Activated B cell treated with CpG ODN at 0.5 μM for 24 hours (primary cell): ENCODE measurements at regions not wholly inside any gene's neighbourhood (a gene's known extent, or its start where the extent isn't known, plus 50 kb on each side); places are given as distances from the start of the nearest gene placed in this dataset.

Source experiments
- ATAC-seq: fragments of 200-7000 bp; cut with Tn5 transposase; one replicate; pipeline ENCODE4 v1.10.0; 2021; ENCODE audit warnings: low read depth, mild to moderate bottlenecking, moderate library complexity
- CTCF ChIA-PET: fragments of 350-600 bp; sonication (Branson Sonifier 250); formaldehyde crosslinking; loops from one replicate; lab custom pipeline; 2021; ENCODE audit warnings: antibody characterized with exemption; lab: Charles Lee
- POLR2A ChIA-PET: fragments of 350-600 bp; sonication (Branson Sonifier 250); formaldehyde crosslinking; loops from one replicate; lab custom pipeline; 2021; ENCODE audit warnings: antibody characterized with exemption; lab: Charles Lee
- DNase-seq: peaks from one replicate; pipeline ENCODE4 v3.0.0; 2022
- H3K27ac Mint-ChIP-seq: one replicate; pipeline ENCODE4 v1.8.0; 2020; ENCODE audit warnings: mixed read lengths
- H3K27me3 Mint-ChIP-seq: one replicate; pipeline ENCODE4 v1.8.0; 2021; ENCODE audit warnings: mixed read lengths
- H3K36me3 Mint-ChIP-seq: one replicate; pipeline ENCODE4 v1.8.0; 2021; ENCODE audit warnings: low read depth, mixed read lengths
- H3K4me1 Mint-ChIP-seq: one replicate; pipeline ENCODE4 v1.8.0; 2021; ENCODE audit warnings: mixed read lengths
- H3K4me3 Mint-ChIP-seq: one replicate; pipeline ENCODE4 v1.8.0; 2020; ENCODE audit warnings: mild to moderate bottlenecking, mixed read lengths
- H3K9me3 Mint-ChIP-seq: one replicate; pipeline ENCODE4 v1.8.0; 2020; ENCODE audit warnings: mixed read lengths
- intact Hi-C: fragments of 100-400 bp; cut with micrococcal nuclease; formaldehyde crosslinking; loops from one replicate; pipeline ENCODE4 v1.15.1; 2024
- TF ChIP-seq, protein P1 (sequence below): fragments of 200-600 bp; IDR thresholded peaks from one replicate; pipeline ENCODE4 v1.8.0; 2022; ENCODE audit warnings: antibody characterized with exemption, mild to moderate bottlenecking

GRCh38 chr2:59295524-59296162 is 1054.5 kb upstream of the FANCL start:
- Mint-ChIP-seq H3K4me1 (no peaks in the 10 kb centered on the region), H3K4me3 (no peak overlapping the region), H3K27me3 (peaks cover 2% of the 10 kb centered on the region), H3K9me3 (no peaks in the 10 kb centered on the region), H3K36me3 (no peaks in the 10 kb centered on the region), H3K27ac (no peak overlapping the region)
- TF ChIP-seq, protein P1, sequence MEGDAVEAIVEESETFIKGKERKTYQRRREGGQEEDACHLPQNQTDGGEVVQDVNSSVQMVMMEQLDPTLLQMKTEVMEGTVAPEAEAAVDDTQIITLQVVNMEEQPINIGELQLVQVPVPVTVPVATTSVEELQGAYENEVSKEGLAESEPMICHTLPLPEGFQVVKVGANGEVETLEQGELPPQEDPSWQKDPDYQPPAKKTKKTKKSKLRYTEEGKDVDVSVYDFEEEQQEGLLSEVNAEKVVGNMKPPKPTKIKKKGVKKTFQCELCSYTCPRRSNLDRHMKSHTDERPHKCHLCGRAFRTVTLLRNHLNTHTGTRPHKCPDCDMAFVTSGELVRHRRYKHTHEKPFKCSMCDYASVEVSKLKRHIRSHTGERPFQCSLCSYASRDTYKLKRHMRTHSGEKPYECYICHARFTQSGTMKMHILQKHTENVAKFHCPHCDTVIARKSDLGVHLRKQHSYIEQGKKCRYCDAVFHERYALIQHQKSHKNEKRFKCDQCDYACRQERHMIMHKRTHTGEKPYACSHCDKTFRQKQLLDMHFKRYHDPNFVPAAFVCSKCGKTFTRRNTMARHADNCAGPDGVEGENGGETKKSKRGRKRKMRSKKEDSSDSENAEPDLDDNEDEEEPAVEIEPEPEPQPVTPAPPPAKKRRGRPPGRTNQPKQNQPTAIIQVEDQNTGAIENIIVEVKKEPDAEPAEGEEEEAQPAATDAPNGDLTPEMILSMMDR, result no peak
- intact Hi-C loops, result no loop called here
- no peak for DNase-seq
- ATAC-seq, result no peak
- ChIA-PET POLR2A (no interaction called here), CTCF (interaction anchor here (2.4 kb wide), 1 partner anchor 1286 kb away, joined by 5 read pairs; no protein-coding TSS in a partner anchor)

GRCh38 chr2:59288771-59289170 is 1047.6 kb upstream of the FANCL start:
- no peak for ATAC-seq
- Mint-ChIP-seq H3K9me3 (no peaks in the 10 kb centered on the region), H3K27ac (no peak overlapping the region), H3K27me3 (peaks cover 14% of the 10 kb centered on the region), H3K36me3 (no peaks in the 10 kb centered on the region), H3K4me3 (no peak overlapping the region), H3K4me1 (no peaks in the 10 kb centered on the region)
- DNase-seq, result no peak
- POLR2A ChIA-PET, result no interaction called here
- intact Hi-C loops, result no loop called here
- TF ChIP-seq, protein P1, result no peak
- CTCF ChIA-PET, result no interaction called here

DNA sequence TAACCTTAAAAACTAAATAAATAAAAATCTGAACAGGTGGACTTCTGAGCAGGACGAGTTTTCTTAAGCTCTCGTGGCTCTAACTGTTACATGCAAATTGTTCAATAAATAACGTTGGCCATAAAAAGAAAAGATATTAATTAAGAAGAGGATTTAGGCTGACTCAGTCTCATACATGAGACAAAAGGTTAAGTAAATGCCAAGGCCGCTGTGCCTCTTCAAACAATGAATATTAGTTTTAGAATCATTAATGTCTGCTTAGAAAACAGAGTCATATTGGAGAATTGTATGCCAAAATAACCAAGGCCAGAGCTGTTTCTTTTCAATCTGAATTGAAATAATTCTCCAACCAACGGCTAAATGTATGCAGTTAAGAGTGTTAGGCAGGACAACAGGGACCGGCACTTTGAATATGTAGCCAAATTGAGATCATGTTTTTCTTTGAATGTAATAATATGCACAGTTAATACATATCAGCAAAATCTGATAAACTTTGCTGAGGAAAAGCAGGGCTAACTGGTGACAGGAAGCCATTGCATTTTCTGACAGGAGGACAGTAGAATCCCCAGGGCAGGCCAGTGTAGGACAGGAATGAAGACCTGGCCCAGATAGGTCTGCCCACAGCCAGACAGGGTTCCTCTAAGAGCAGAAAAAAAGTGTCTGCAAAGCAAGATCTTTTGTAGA is 1041.4 kb upstream of the FANCL start:
- ATAC-seq, result no peak
- TF ChIP-seq, protein P1, result no peak
- Mint-ChIP-seq H3K36me3 (no peaks in the 10 kb centered on the region), H3K9me3 (no peaks in the 10 kb centered on the region), H3K27ac (no peak overlapping the region), H3K27me3 (peaks cover 4% of the 10 kb centered on the region), H3K4me3 (no peak overlapping the region), H3K4me1 (no peaks in the 10 kb centered on the region)
- ChIA-PET CTCF (no interaction called here), POLR2A (no interaction called here)
- no peak for DNase-seq
- intact Hi-C loops, result no loop called here

GRCh38 chr2:59277671-59278070 is 1036.5 kb upstream of the FANCL start:
- ChIA-PET POLR2A (no interaction called here), CTCF (no interaction called here)
- intact Hi-C loops, result no loop called here
- DNase-seq (no peak), ATAC-seq (no peak)
- Mint-ChIP-seq H3K4me3 (no peak overlapping the region), H3K9me3 (no peaks in the 10 kb centered on the region), H3K27me3 (peaks cover 5% of the 10 kb centered on the region), H3K4me1 (no peaks in the 10 kb centered on the region), H3K36me3 (no peaks in the 10 kb centered on the region), H3K27ac (no peak overlapping the region)
- TF ChIP-seq, protein P1, result no peak

GRCh38 chr2:59276917-59277316 is 1035.8 kb upstream of the FANCL start:
- TF ChIP-seq, protein P1, result no peak
- ATAC-seq (no peak), DNase-seq (no peak)
- H3K27me3 Mint-ChIP-seq, result peaks cover 5% of the 10 kb centered on the region
- POLR2A ChIA-PET, result no interaction called here
- intact Hi-C loops, result no loop called here
- CTCF ChIA-PET, result no interaction called here
- no peaks in the 10 kb centered on the region for H3K9me3 Mint-ChIP-seq
- no peak overlapping the region for H3K27ac Mint-ChIP-seq
- H3K4me3 Mint-ChIP-seq, result no peak overlapping the region
- H3K4me1 Mint-ChIP-seq, result no peaks in the 10 kb centered on the region
- no peaks in the 10 kb centered on the region for H3K36me3 Mint-ChIP-seq
